Colon (tissue), 2 donors: ENCODE measurements at regions not wholly inside any gene's neighbourhood (a gene's known extent, or its start where the extent isn't known, plus 50 kb on each side); places are given as distances from the start of the nearest gene placed in this dataset.
"Not testable (repeated sequence)": the region's sequence is repeated elsewhere in the genome, so short reads cannot be mapped to it uniquely, and the experiment has no call there.

ENCODE experiments used
- FAIRE-seq: peaks from 2 replicates; lab custom pipeline; 2012; peaks lifted over from hg19 to GRCh38; lab: Jason Lieb, UNC
- donor health status: control.
- donor health status: control.

- FAIRE-seq = no peak
Measured at GRCh38 chr20:11174861-11175260, 501.1 kb upstream of the JAG1 start.

- no peak for FAIRE-seq
Measured at GRCh38 chr20:11176431-11176830, 502.6 kb upstream of the JAG1 start.

- no peak for FAIRE-seq
Measured at GRCh38 chr20:11178946-11179654, 505.3 kb upstream of the JAG1 start.

GRCh38 chr20:11180186-11180585 is 506.4 kb upstream of the JAG1 start:
- FAIRE-seq = no peak

- FAIRE-seq = not testable (repeated sequence)
Measured at GRCh38 chr20:11181129-11181528, 507.3 kb upstream of the JAG1 start.

GRCh38 chr20:11181966-11182365 is 508.2 kb upstream of the JAG1 start:
- FAIRE-seq = no peak

GRCh38 chr20:11182720-11183119 is 508.9 kb upstream of the JAG1 start:
- no peak for FAIRE-seq

- no peak for FAIRE-seq
Measured at GRCh38 chr20:11186301-11187008, 512.7 kb upstream of the JAG1 start.

GRCh38 chr20:11188843-11189603 is 515.2 kb upstream of the JAG1 start:
- FAIRE-seq = no peak

- no peak for FAIRE-seq
Measured at GRCh38 chr20:11190741-11191140, 516.9 kb upstream of the JAG1 start.

- FAIRE-seq = no peak
Measured at GRCh38 chr20:11192106-11192505, 518.3 kb upstream of the JAG1 start.

GRCh38 chr20:11193241-11193640 is 519.4 kb upstream of the JAG1 start:
- no peak for FAIRE-seq

GRCh38 chr20:11195169-11195568 is 521.4 kb upstream of the JAG1 start:
- FAIRE-seq = no peak

GRCh38 chr20:11195899-11196558 is 522.2 kb upstream of the JAG1 start:
- no peak for FAIRE-seq

GRCh38 chr20:11197851-11198250 is 524.1 kb upstream of the JAG1 start:
- no peak for FAIRE-seq

GRCh38 chr20:11200423-11200822 is 526.6 kb upstream of the JAG1 start:
- FAIRE-seq = peak; percentile 94

GRCh38 chr20:11204926-11205768 is 531.3 kb upstream of the JAG1 start:
- no peak for FAIRE-seq

GRCh38 chr20:11205769-11206362 is 532.1 kb upstream of the JAG1 start:
- no peak for FAIRE-seq

GRCh38 chr20:11207749-11208502 is 534.1 kb upstream of the JAG1 start:
- FAIRE-seq = no peak

- no peak for FAIRE-seq
Measured at GRCh38 chr20:11210611-11211010, 536.8 kb upstream of the JAG1 start.
